HG02970 (cell line): ENCODE measurements at regions not wholly inside any gene's neighbourhood (a gene's known extent, or its start where the extent isn't known, plus 50 kb on each side); places are given as distances from the start of the nearest gene placed in this dataset.

Experiments
- ATAC-seq: cut with Tn5 transposase; IDR thresholded peaks from one replicate; pipeline ENCODE4 v1.9.1; 2021; ENCODE audit warnings: mild to moderate bottlenecking, moderate library complexity, moderate number of reproducible peaks; ENCODE audit not compliant: unreplicated experiment, low FRiP score

DNA sequence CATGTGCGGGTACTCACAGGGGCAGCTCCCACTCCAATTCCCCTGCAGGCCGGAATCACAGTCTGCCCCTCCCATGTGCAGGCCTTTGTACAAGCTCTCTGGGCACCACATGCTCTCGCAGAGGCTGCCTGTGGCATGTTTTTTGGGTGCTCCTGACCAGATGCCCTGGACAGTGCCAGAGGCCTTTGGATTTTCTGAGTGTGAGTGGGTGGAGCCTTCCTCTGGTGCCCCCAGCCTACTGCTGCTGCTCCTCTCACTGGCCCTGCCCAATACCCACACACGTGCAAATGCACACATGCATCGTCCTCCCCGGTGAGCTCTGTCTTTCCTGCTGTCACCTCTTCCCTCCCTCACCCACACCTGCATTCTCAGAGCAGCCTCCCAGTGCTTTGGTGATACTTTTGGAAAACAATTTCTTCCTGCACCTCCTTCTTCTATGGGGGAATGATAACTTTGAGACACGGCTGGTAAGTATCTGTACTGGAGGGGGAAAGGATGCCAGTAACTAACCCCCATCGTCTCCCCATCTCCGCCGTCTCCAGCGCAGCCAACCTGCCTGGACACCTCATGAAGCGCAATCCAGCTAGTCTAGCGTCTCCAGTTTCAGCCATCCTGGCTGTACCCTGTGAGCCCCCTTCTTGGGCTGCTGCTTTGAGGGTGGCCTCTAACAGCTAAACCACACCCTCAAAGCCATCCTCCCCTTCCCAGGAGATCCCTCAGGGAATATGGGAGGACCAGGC, 229.4 kb upstream of the TOPAZ1 start:
- ATAC-seq: no peak

DNA sequence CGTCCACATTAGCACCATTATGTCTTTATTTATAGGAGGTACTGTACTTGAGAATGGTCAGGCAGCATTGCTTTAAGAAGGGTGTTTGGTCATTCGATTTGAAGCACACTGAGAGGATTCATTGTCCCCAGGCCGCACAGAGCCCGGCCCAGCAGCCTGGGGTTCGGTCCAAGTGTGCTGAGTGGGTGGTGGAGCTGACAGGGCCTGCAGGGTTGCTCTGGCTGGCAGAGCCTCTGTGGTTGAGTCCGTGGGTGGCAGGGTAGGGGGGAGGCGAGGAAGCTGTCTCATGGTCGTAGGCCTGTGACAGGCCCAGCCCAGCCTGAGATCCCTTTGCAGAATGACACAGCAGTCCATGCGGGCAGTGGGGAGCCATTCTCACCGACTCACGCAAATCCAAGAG, 227.7 kb upstream of the TOPAZ1 start:
- ATAC-seq: no peak

DNA sequence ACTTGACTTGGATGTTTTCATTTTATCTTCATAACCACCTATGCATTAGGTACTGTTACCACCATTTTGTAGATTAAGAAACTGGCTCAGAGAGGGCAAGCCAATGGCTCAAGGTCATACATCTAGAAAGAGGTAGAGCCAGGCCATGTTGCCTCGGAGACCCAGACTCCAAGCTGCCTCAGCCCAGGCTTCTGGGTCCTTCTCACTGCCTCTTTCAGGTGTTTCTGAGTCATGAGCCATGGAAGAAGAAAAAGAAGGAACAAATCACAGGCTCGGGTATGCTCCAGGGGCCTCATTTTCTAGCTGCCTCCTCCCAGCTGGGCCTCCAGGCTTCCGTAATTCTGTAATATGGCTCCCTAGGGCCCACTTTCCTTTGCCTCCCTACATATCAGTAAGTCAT, 226.5 kb upstream of the TOPAZ1 start:
- no peak for ATAC-seq

DNA sequence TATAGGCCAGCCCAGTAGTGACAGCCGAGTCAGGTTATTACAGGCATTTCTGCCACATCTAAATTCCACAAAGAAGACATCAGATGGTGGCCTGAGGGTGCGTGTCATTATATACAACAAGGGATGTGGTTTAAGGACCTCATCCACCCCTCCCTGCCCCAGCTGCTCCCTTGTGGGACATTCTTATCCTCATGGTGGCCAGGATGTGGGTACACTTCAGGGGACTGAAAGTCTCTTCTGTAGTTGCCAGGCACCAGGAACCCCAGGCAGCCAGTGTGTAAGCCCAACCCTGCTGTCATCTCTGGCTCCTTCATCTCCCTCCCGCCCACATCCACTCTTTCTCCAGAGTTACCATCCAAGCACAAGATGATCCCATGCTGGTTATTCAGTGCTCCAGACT, 224.9 kb upstream of the TOPAZ1 start:
- ATAC-seq: no peak

DNA sequence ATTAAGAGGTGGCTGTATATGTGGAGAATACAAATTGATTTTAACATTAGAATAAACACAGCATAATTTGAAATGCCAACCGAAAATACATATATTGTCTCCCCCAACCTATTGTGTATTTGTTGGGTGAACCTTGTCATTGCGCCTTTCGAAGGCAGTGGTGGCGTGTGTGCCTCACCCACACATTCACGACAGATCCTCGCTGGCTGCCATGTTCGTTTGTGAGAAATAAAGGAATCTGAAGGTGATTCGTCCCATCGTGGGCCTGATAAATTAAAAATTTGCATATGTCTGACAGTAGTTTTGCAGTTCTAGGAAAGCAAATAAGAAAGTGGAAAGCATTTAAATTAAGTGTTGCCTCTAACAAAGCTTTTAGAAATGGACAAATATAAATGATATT, 222.8 kb upstream of the TOPAZ1 start:
- no peak for ATAC-seq

DNA sequence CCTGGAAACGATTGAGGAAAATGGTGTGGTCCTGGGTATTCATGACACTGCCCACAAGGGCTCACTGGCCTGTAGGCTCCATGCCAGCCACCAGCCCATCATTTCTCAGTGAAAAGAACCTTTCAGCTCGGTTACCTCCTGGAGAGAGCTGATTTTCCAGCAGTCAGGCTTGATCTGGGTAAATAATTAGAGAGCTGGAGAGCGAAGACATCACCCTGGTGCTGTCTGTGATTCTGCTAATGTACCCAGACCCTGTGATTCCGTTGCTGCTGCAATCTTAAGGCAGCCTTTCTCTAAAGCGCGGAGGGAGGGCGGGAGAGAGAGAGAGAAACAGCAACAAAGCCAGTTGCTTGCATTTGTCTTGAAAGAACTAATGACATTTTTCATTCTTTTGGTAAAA, 221.9 kb upstream of the TOPAZ1 start:
- ATAC-seq: no peak

DNA sequence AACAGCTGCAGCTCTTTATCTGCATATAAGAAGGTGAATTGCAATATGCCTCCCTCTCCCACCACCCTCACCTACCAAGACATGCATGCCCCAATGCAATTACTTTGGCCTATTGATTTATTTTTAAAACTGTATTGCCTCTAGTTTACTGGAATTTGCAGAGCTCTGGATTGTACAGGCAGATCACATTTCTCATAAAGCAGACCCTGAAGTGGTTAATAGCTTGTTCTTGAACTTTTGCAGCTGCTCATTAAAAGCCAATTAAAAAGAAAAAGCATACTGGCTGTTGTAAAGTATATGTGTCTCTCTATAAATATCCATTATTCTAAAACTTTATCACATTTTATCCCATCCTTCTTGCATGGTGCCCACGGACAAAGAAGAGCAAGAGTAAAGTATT, 221.5 kb upstream of the TOPAZ1 start:
- ATAC-seq: no peak

DNA sequence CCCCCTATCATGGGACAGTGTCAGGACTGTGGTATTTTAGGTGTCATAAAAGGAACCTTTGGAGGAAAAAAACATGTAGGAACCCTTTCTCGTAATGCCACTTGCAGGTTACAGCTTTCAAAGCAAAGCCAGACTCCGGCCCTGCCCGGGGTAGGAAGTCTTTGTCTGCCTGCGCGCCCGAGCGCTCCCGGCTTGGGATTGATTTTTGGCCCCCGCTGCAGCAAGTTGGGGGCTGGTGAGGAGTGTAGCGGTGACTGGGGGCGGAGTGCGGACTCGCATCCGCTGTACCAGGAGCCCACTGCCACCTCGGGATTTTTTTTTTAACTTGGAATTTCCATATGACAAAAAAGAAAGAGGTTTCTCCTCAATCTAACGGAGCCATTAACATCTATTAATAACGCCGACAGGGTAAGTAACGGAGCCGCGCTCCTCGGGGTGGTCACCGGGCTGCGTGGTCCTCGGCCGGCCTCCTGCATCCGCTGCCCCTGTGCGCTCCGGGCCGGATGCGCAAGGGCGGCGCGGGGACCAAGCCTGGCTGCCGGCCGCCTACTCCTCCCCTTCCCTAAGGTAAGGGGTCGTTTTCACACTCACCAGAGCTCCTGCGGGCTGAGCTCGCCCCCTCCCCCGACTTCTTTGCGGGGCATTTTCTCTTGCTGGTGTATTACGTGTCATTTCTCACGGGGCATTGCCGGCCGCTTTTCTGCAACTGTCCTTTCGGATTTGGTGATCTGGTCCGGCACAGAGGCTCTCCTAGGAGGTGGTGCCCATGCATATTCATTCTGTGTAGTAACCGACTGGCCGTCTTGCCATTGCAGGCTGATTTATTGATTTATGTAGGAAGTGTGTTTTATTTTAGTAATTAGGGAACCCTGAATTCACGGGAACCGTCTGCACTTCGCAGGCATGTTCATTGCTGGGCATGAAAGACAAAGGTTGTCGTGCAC, 219.8 kb upstream of the TOPAZ1 start:
- no peak for ATAC-seq

DNA sequence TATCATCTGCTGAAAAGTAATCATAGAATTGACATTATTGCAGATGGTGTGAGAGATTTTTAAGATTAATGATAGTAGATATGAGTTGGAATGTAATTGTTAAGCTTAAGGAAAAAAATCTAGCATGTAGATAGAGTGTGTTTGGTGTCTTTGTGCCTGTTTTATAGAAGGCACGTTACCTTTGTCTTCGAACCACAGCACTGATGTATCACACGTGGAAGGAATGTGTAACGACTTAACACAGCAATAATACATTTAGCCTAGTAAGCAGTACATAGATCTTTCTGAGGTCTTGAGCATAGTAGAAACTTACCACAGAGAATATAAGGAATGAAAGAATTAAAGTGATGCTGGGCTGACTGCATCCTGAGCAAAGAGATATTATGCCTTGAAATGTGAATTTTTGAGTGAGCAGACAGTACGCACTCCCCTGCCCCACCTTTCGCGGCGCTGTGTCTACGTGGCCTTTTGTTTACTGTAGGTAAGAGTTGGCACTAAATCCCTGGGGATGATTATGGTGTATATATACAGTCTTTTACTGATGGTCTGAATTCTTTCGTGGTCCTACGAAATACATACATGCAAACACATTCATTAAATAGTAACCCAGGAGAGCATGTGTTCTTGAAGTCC, 217.6 kb upstream of the TOPAZ1 start:
- ATAC-seq: no peak

DNA sequence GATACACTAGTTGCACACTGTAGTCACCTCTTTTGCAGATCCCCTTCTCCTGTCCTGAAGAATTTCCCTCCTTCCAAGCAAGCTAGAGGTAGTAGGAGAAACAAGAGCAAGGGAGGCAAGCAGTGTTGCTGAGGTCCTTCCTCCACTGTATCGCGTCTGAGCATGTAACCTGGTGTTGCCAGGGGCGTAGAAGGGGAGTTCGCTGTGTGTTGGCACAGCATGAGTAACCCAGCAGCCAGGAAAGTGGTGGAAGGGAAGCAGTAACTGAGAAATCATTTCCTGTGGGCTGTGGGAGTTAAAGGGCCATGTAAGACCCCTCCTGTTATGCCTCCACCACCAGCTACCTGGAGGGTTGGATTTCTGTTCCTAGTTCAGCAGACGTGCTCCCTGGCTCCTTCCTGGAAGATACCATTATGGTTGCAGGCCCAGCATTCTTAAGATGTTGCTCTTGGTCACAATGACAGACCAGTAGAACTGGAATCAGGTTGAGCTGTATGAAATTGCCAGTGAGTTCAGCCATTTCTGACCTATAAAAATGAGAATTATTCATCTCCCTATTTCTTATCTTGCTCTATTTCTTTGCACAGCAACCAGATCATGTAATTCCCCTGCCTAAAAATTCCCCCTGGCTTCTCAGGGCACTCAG, 215.3 kb upstream of the TOPAZ1 start:
- ATAC-seq: no peak

DNA sequence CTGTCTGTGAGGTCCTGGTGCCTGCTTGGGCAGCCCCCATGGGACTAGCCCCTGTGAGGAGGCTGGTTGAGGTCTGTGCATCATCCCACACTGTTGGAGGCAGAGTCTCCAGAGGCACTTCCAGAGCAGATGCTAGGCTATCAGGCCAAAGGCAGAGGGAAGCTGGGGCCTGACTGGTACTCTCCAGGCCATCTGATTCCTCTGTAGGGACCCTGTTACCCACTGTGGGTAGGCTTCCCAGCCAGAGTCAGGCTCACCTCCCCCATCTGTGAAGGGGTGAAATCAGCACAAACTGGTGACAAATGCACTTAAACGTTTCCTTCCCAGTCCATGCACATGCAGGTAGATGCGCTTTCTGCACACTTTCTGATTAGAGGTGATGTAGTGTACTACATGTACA, 212.6 kb upstream of the TOPAZ1 start:
- no peak for ATAC-seq

DNA sequence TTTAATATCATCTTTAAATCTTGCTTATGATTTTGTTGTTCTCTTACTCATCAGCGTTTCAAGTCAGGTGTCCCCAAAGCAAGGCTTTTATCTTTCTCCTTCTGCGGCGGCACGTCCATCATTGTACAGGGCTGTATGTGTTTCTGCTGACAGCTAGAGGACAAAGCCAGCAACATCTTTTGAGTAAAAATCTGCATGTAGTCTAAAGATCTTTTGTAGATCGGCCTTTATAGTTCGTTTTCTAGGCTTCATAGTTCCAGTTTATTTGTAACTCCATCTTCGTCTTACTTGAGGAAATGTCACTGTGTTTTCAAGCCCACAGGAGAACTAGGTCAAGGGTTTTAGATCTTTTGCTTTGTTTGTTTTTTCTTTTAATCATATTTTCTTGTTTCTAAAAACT, 211.4 kb upstream of the TOPAZ1 start:
- ATAC-seq: no peak

DNA sequence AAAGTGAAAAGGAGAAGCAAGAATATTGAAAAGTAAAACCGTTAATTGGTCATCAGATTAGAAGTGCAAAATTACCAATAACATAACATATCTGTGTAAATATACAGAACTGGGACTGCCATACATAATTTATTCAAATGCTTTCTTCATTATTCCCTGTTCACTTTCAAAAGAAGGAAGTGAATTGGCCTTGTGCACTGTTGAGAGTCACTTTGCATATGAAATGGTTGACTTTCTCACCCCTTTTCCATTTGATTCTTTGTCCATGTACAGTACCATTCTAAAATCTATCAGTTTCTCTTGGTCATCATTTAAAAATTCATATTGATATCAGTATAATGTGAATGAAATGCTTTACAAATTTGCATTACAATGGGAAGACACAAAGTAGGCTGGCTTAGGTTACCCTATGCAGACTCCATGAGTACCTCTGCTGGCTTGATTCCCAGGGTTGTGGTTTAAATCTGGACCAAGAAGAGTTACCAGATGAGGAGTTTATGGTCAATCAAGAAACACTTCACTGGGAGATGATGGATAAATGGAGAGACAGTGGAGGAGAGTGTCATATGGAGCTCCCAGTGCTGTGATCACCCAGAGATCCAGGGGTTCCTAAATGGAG, 210.9 kb upstream of the TOPAZ1 start:
- ATAC-seq: no peak

DNA sequence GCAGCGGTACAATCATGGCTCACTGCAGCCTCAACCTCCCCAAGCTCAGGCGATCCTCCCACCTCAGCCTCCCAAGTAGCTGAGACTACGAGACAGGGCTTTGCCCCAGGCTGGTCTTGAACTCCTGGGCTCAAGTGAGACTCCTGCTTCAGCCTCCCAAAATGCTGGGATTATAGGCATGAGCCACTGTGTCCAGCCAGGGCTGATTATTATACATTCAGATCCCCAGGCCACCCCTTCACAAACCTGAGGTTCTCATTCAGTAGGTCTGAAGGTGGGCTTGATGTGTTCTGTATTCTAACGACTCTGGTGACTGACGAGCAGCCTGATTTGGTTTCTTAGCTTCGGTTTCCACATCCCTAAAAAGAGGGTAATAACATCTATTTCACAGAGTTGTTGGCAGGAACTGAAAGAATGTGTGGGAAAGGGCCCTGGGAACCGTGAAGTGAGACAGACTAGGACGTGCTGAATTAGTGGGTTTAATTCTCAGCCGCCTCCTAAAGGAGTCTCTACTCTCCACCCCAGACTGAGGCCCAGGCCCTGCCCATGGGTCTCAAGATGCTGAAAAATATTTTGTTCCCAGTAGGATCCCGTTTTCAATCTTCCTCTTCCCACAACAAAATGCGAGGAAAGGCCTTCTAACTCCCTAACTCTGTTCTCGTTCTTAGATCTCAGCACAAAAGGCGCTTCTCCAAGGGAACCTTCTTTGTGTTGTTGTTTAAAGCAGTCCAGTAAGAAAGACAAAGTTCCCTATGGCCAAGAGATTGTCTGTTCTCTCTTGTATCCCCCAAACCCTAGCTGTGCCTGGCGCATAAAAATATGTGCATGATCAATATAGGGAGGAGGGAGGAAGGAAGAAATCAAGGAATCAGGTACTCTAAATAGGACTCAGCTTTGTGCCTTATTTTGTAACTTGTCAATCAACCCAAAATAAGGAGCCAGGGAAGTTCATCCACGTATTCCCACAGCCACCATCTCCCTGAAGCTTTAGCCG, 210.0 kb upstream of the TOPAZ1 start:
- no peak for ATAC-seq

DNA sequence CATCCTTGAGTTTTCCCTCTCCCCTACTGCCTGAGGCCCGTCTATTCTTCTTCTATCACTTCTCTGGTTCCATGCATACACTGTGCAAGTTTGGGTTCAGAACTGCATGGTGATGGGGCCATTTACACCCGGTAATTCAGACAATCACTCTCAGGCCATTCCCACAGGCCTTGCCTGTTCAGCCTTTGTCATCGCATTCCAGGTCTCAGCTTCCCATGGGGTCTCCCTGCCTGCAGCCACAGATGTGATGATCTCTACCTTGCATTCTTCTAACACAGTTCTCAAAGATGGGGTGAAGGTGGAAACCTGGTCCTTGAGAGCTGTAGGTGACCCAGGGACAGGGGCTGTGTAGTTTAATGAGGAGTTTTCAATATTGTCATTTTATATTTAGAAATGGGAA, 209.2 kb upstream of the TOPAZ1 start:
- no peak for ATAC-seq

DNA sequence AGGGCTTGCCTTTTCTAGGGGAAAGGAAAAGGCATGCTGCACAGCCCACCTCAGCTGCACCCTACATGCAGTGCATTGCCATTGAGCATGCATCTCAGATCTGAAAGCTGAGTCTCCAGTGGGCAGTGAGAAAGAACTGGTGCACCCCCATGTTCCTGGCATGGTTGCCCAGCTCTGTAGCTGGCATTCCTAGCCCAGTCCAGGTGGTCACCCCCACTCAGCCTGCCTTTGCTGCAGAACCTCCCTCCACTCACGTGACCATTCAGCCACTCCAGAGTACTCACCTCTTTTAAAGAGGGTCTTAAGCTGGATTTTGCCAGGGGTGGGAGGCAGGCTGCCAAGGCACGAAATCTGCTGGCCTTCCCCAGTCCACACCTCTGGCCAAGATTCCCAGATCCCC, 208.6 kb upstream of the TOPAZ1 start:
- no peak for ATAC-seq

DNA sequence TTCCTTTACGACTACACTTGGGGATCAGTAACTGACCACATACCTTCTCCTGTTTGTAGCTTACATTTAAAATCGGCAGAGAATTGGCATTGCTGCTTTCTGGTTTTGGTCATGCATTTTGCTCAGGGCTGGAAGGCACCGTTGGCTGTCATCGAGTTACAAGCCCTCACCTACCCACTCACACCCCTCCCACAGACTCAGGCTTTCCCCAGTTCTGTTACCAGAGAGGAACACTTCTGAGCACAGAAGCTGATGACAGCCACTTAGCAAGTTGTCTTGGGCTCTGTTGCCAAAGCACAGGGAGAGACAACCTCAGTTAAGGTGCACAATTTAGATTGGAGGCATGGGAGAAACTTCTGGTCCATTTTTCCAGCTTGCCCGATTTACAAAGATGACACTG, 204.8 kb upstream of the TOPAZ1 start:
- ATAC-seq: no peak

DNA sequence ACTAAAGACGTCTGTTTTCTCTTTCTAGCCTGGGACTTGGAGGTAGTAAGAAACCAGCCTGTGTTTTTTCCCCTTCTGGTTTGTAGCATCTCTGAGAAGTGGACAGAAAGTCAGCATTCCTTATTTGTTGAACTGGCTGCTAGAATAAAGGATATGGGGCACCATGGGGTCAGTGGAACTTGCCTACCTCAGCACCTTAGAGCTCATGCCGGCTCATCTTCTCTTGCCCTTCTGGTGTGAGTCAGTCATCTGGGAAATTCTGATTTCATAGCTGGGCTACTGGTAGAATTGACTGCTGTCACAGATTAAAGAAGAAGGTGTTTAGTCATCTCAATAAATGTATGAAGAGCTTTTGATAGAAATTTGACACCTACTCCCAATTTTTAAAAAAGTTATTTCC, 202.7 kb upstream of the TOPAZ1 start:
- ATAC-seq: no peak

DNA sequence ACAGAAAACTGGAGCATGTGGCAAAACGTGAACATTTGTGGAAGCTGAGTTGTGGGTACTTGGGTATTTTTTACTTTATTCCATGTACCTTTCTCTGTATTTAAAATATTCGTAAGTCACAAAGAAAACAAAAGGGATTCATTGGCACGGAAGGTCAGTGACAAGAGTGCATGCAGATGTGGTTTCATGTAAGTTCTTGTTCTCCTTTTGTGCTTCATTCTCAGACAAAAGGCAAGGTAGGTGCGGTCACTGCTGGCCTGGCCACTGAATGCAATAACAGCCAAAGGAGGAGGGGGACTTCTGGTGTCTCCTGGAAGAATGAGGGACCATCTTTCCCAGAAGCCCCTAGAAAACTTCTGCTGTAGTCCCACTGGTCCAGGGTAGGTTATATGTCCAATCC, 200.0 kb upstream of the TOPAZ1 start:
- ATAC-seq: no peak
